GM23248 (cell line): ENCODE measurements at regions not wholly inside any gene's neighbourhood (a gene's known extent, or its start where the extent isn't known, plus 50 kb on each side); places are given as distances from the start of the nearest gene placed in this dataset.

Experiments used
- EZH2 ChIP-seq: fragments of 200-600 bp; sonication (generic); IDR thresholded peaks from 2 replicates; pipeline ENCODE4 v1.6.1; 2018; ENCODE audit warnings: antibody characterized with exemption, mild to moderate bottlenecking; ENCODE audit not compliant: insufficient read depth, poor library complexity, severe bottlenecking
- EZH2phosphoT487 ChIP-seq: fragments of 200-600 bp; sonication (generic); IDR thresholded peaks from 2 replicates; pipeline ENCODE4 v1.6.1; 2018; ENCODE audit warnings: antibody characterized with exemption, moderate library complexity, mild to moderate bottlenecking, low read depth; ENCODE audit not compliant: insufficient read depth

DNA sequence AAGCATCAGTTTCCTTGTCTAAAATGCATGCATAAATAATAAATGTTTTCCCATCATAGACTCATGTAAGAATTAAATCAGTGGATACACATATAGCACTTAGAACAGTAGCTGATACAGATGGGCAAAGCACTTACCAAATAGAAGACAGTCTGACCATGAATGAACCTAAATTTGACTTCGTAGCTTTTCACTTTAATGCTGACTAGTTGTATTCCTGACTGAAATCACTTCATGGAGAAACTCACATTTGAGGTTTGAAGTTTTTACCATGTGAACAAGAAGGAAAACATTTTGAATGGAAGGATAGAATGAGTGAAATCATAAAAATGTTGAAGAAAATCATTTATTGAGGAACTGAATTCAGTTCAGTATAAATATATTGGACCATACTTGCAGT is 68.8 kb upstream of the TMCO5A start:
- TF ChIP-seq EZH2 (no peak), EZH2phosphoT487 (no peak)
